Esophagus muscularis mucosa (tissue), 4 donors: ENCODE measurements at regions not wholly inside any gene's neighbourhood (a gene's known extent, or its start where the extent isn't known, plus 50 kb on each side); places are given as distances from the start of the nearest gene placed in this dataset.
"Not testable (repeated sequence)": the region's sequence is repeated elsewhere in the genome, so short reads cannot be mapped to it uniquely, and the experiment has no call there.

Experiments used
- DNase-seq: peaks from one replicate; pipeline ENCODE4 v3.0.0-alpha.2; 2017; ENCODE audit errors: extremely low spot score
- H3K27ac ChIP-seq, 4 donors: fragments of 200-600 bp; sonication (generic); replicated peaks in 1 of 4; 1 replicate in 3 of 4; 2 replicates in 1 of 4; pipeline ENCODE4 v1.5.1; 2016 to 2019; ENCODE audit warnings: mild to moderate bottlenecking in 1 of 4
- H3K27me3 ChIP-seq, 4 donors: fragments of 200-600 bp; sonication (generic); one replicate each; pipeline versions ENCODE4 v1.5.1 to v1.6.0; 2016 to 2019
- H3K36me3 ChIP-seq, 4 donors: fragments of 200-600 bp; sonication (generic); one replicate each; pipeline ENCODE4 v1.5.1; 2016 to 2019
- H3K4me1 ChIP-seq, 4 donors: fragments of 200-600 bp; sonication (generic); one replicate each; pipeline ENCODE4 v1.5.1; 2016 to 2019
- H3K4me3 ChIP-seq, 4 donors: fragments of 200-600 bp; sonication (generic); 1 replicate in 2 of 4; 2 replicates in 2 of 4; pipeline ENCODE4 v1.5.1; 2016 to 2019; ENCODE audit warnings: mild to moderate bottlenecking in 4 of 4, moderate library complexity in 1 of 4
- H3K9me3 ChIP-seq, 4 donors: fragments of 200-600 bp; sonication (generic); 1 replicate in 3 of 4; 2 replicates in 1 of 4; pipeline ENCODE4 v1.5.1; 2016 to 2019
- EP300 ChIP-seq: sonication (generic); formaldehyde crosslinking; IDR thresholded peaks from one replicate; pipeline ENCODE4 v1.6.1; 2017; ENCODE audit warnings: antibody characterized with exemption
- POLR2A ChIP-seq: fragments of 450-650 bp; IDR thresholded peaks from one replicate; pipeline ENCODE4 v1.6.1; 2017; ENCODE audit warnings: antibody characterized with exemption, moderate library complexity, mild to moderate bottlenecking, low read depth
- POLR2AphosphoS5 ChIP-seq, 2 donors: sonication (generic); formaldehyde crosslinking; IDR thresholded peaks; one replicate each; pipeline ENCODE4 v1.6.1; 2017; ENCODE audit warnings: antibody characterized with exemption in 2 of 2
- WGBS: methylation state at CpG from one replicate; pipeline ENCODE4 v1.1.5; 2018; 5-methylcytosine and 5-hydroxymethylcytosine counted together
- intact Hi-C: fragments of 100-400 bp; cut with DNase I; formaldehyde crosslinking; loops from one replicate; pipeline ENCODE4 v1.15.1; 2023
- TF ChIP-seq, protein P1 (sequence below), 3 experiments: fragments of 200-600 bp in 2 of 3; fragments of 450-650 bp in 1 of 3; sonication (generic) in 2 of 3; IDR thresholded peaks; one replicate each; pipeline ENCODE4 v1.5.1; 2017 to 2019; ENCODE audit warnings: antibody characterized with exemption in 3 of 3, mild to moderate bottlenecking in 2 of 3, moderate library complexity in 1 of 3

DNA sequence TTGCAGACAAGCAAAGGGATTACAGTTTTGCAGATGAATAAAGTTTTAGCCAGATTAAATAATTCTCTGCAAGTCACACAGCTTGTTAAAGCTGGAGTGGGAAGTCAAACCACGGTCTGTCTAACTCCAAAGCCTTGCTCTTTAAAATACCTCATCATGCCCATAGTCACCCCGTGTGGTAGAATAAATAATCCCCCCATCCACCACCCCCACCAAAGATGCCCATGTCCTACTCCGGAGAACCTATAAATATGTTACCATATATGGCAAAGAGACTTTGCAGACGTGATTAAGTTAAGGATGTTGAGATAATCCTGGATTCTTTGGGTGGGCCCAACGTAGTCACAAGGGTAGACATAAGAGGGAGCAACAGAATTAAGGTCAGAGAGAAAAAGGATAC, 118.7 kb downstream of the BEND2 start:
- Histone ChIP-seq H3K4me3 (no peak overlapping the region), H3K27me3 (peaks cover 0 to 4% (median 0%) of the 10 kb centered on the region in 4 donors), H3K4me1 (no peaks in the 10 kb centered on the region), H3K36me3 (no peaks in the 10 kb centered on the region), H3K9me3 (no peaks in the 10 kb centered on the region), H3K27ac (no peak overlapping the region)
- intact Hi-C loops = no loop called here
- no peak for DNase-seq
- WGBS = 56% methylated on average over 5 of the region's 5 CpGs
- no peak for TF ChIP-seq POLR2AphosphoS5 (IDR thresholded peaks at IDR 0.05)

DNA sequence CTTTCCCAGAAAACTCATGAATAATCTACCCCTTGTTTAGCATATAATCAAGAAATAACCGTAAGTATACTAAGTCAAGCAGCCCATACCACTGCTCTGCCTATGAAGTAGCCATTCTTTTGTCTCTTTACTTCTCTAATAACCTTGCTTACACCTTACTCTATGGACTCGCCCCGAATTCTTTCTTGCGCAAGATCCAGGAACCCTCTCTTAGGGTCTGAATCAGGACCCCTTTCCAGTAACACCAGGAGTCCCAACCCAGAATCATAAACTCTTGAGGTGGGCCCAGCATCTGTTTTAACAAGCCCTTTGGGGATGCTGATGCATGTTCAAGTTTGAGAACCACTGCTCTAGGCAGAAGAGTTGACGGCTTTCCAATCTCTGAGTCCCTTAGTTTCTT, 119.6 kb downstream of the BEND2 start:
- intact Hi-C loops = no loop called here
- 90% methylated on average over 5 of the region's 5 CpGs for WGBS
- no peak overlapping the region for H3K27ac ChIP-seq
- DNase-seq = no peak
- H3K4me1 ChIP-seq = no peaks in the 10 kb centered on the region
- peaks cover 0 to 4% (median 0%) of the 10 kb centered on the region in 4 donors for H3K27me3 ChIP-seq
- no peaks in the 10 kb centered on the region for H3K9me3 ChIP-seq
- no peak overlapping the region for H3K4me3 ChIP-seq
- TF ChIP-seq, protein P1, sequence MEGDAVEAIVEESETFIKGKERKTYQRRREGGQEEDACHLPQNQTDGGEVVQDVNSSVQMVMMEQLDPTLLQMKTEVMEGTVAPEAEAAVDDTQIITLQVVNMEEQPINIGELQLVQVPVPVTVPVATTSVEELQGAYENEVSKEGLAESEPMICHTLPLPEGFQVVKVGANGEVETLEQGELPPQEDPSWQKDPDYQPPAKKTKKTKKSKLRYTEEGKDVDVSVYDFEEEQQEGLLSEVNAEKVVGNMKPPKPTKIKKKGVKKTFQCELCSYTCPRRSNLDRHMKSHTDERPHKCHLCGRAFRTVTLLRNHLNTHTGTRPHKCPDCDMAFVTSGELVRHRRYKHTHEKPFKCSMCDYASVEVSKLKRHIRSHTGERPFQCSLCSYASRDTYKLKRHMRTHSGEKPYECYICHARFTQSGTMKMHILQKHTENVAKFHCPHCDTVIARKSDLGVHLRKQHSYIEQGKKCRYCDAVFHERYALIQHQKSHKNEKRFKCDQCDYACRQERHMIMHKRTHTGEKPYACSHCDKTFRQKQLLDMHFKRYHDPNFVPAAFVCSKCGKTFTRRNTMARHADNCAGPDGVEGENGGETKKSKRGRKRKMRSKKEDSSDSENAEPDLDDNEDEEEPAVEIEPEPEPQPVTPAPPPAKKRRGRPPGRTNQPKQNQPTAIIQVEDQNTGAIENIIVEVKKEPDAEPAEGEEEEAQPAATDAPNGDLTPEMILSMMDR (IDR thresholded peaks at IDR 0.05) = no peak
- TF ChIP-seq POLR2AphosphoS5 (IDR thresholded peaks at IDR 0.05) (no peak), POLR2A (no peak), EP300 (no peak)
- H3K36me3 ChIP-seq = no peaks in the 10 kb centered on the region

DNA sequence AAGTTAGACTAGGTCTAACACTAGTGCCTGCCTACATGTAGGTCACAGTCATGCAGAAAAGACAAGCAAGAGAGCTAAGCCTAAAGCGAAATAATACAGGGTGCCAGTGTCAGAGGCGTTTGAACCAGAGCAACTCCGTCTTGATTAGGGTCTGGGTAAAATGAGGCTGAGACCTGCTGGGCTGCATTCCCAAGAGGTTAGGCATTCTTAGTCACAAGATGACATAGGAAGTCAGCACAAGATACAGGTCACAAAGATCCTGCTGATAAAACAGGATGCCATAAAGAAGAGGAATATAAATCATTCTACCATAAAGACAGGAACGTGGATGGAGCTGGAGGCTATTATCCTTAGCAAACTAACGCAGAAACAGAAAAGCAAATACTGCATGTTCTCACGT, 120.9 kb downstream of the BEND2 start:
- Histone ChIP-seq H3K9me3 (no peaks in the 10 kb centered on the region), H3K27me3 (peaks cover 0 to 4% (median 0%) of the 10 kb centered on the region in 4 donors), H3K4me3 (no peak overlapping the region), H3K4me1 (no peaks in the 10 kb centered on the region), H3K36me3 (no peaks in the 10 kb centered on the region), H3K27ac (no peak overlapping the region)
- TF ChIP-seq, protein P1 (IDR thresholded peaks at IDR 0.05) = no peak
- TF ChIP-seq POLR2AphosphoS5 (IDR thresholded peaks at IDR 0.05) (no peak), EP300 (no peak), POLR2A (no peak)
- intact Hi-C loops = no loop called here
- 63% methylated on average over 6 of the region's 6 CpGs for WGBS
- DNase-seq = no peak

DNA sequence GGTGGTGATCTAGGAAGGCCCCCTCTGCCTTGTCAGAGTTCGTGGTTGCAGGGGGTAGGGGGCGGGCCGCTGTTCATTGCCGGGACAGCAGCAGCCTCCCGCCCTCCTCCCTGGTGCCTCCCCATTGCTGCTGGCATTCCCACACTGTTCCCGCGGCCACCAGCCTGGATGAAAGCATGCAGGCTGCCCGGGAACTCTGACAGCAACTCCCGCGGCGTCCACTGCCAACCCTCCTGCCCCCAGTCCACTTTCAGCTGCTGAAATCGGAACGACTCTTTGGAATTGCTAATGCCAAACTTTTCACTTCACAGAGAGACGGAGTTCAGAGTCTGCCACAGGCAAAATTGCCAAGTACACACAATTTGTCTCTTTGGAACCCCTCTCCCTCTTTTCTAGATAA, 121.9 kb downstream of the BEND2 start:
- Histone ChIP-seq H3K36me3 (no peaks in the 10 kb centered on the region), H3K27ac (no peak overlapping the region), H3K4me3 (no peak overlapping the region), H3K27me3 (peaks cover 0 to 4% (median 0%) of the 10 kb centered on the region in 4 donors), H3K4me1 (no peaks in the 10 kb centered on the region), H3K9me3 (no peaks in the 10 kb centered on the region)
- no peak for DNase-seq
- intact Hi-C loops = no loop called here
- 39% methylated on average over 7 of the region's 14 CpGs for WGBS
- TF ChIP-seq POLR2A (no peak), POLR2AphosphoS5 (IDR thresholded peaks at IDR 0.05) (no peak)

DNA sequence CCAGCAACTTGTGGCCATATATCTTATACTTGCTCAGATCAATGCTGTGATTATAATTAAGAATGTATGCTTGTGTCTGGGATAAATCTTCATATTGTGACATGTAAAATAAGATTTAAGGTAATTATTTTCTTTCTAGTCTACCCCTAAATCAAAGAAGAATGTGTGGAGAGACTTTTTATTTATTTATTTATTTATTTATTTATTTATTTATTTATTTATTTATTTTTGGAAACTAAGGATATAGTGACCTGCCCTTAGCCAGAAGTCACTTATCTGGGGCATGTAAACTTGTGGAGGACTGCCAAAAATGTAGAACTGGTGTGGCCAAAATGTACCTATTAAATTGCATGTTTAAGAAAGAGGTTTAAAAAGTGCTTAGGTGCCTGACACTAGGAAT, 144.3 kb downstream of the BEND2 start:
- intact Hi-C loops = no loop called here
- Histone ChIP-seq H3K4me3 (no peak overlapping the region), H3K27ac (no peak overlapping the region), H3K27me3 (no peaks in the 10 kb centered on the region), H3K9me3 (no peaks in the 10 kb centered on the region), H3K4me1 (no peaks in the 10 kb centered on the region), H3K36me3 (no peaks in the 10 kb centered on the region)
- TF ChIP-seq, protein P1 (IDR thresholded peaks at IDR 0.05) = no peak
- TF ChIP-seq POLR2AphosphoS5 (IDR thresholded peaks at IDR 0.05) (no peak), EP300 (no peak), POLR2A (no peak)
- no peak for DNase-seq

DNA sequence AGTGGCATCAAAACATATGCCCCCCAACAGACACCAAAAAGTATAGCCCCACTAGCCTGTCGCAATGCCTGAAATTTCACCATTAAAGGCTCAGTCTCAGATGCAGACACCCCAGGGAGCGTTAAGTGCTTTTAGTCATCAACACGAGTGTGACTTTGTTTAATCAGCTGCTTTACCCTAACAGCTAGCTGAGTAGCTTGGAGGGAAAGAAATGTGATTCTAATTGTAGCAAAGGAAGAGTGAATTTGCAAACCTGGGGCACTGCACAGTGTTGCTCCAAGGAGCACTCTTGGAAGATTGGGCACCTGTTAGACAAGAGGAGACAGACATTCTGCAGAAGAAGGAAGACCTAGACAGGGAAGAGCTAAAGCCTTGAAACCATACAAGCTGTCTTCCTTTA, 145.1 kb downstream of the BEND2 start:
- H3K4me3 ChIP-seq = no peak overlapping the region
- TF ChIP-seq, protein P1 (IDR thresholded peaks at IDR 0.05) = no peak
- TF ChIP-seq POLR2A = no peak
- TF ChIP-seq POLR2AphosphoS5 (IDR thresholded peaks at IDR 0.05) = no peak
- TF ChIP-seq EP300 = no peak
- H3K27ac ChIP-seq = no peak overlapping the region
- intact Hi-C loops = no loop called here
- H3K4me1 ChIP-seq = no peaks in the 10 kb centered on the region
- no peaks in the 10 kb centered on the region for H3K9me3 ChIP-seq
- no peak for DNase-seq
- no peaks in the 10 kb centered on the region for H3K27me3 ChIP-seq
- no peaks in the 10 kb centered on the region for H3K36me3 ChIP-seq
- WGBS = 46% methylated on average over 3 of the region's 3 CpGs

DNA sequence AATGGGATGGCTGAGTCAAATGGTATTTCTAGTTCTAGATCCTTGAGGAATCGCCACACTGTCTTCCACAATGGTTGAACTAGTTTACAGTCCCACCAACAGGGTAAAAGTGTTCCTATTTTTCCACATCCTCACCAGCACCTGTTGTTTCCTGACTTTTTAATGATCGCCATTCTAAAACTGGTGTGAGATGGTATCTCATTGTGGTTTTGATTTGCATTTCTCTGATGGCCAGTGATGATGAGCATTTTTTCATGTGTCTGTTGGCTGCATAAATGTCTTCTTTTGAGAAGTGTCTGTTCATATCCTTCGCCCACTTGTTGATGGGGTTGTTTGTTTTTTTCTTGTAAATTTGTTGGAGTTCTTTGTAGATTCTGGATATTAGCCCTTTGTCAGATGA, 152.6 kb downstream of the BEND2 start:
- WGBS = 77% methylated on average over 2 of the region's 3 CpGs
- H3K4me3 ChIP-seq, intact Hi-C loops: not testable (repeated sequence)

More for the DNA sequence above, 152.6 kb downstream of the BEND2 start:
- not testable (repeated sequence) for H3K27me3 ChIP-seq, H3K36me3 ChIP-seq, DNase-seq, H3K4me1 ChIP-seq, H3K27ac ChIP-seq, H3K9me3 ChIP-seq
